Sigmoid colon (tissue), 4 donors: ENCODE measurements at regions not wholly inside any gene's neighbourhood (a gene's known extent, or its start where the extent isn't known, plus 50 kb on each side); places are given as distances from the start of the nearest gene placed in this dataset.

Experiments
- EP300 ChIP-seq, 4 donors: sonication (generic); formaldehyde crosslinking; IDR thresholded peaks; one replicate each; pipeline ENCODE4 v1.6.1; 2017; ENCODE audit warnings: antibody characterized with exemption in 4 of 4
- POLR2A ChIP-seq, 2 donors: fragments of 450-650 bp; IDR thresholded peaks; one replicate each; pipeline ENCODE4 v1.6.1; 2016; ENCODE audit warnings: antibody characterized with exemption in 2 of 2, mild to moderate bottlenecking in 2 of 2, moderate library complexity in 2 of 2
- TF ChIP-seq, protein P1 (sequence below), 4 experiments: fragments of 450-650 bp in 3 of 4; fragments of 200-600 bp in 1 of 4; IDR thresholded peaks; one replicate each; pipeline ENCODE4 v1.5.1; 2016 to 2019; ENCODE audit warnings: antibody characterized with exemption in 4 of 4, mild to moderate bottlenecking in 3 of 4, moderate library complexity in 2 of 4

DNA sequence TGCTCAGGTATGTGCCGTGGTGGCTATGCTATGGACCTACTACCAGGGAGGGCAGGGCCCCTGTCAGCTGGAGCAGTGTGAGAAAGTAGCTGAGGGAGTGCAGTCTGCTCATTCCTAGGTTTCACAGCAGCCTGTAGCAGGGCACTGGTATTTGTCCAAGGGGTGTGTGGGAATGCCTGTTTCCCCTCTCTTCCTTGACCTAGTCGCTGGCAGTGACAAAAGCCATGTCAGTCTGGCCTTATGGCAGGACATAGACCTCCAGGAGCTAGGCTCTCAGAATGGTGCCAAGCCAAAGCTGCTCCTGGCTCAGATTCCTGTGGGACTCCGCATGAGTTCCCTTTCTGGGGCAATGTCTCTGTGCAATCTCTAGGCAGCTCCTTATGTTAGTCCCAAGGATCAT, 253.9 kb upstream of the TYRP1 start:
- TF ChIP-seq EP300 (IDR thresholded peaks at IDR 0.05), result no peak
- TF ChIP-seq, protein P1, sequence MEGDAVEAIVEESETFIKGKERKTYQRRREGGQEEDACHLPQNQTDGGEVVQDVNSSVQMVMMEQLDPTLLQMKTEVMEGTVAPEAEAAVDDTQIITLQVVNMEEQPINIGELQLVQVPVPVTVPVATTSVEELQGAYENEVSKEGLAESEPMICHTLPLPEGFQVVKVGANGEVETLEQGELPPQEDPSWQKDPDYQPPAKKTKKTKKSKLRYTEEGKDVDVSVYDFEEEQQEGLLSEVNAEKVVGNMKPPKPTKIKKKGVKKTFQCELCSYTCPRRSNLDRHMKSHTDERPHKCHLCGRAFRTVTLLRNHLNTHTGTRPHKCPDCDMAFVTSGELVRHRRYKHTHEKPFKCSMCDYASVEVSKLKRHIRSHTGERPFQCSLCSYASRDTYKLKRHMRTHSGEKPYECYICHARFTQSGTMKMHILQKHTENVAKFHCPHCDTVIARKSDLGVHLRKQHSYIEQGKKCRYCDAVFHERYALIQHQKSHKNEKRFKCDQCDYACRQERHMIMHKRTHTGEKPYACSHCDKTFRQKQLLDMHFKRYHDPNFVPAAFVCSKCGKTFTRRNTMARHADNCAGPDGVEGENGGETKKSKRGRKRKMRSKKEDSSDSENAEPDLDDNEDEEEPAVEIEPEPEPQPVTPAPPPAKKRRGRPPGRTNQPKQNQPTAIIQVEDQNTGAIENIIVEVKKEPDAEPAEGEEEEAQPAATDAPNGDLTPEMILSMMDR (IDR thresholded peaks at IDR 0.05), result no peak
- no peak for TF ChIP-seq POLR2A (IDR thresholded peaks at IDR 0.05)
